HUDEP-2 (cell line): ENCODE measurements at regions not wholly inside any gene's neighbourhood (a gene's known extent, or its start where the extent isn't known, plus 50 kb on each side); places are given as distances from the start of the nearest gene placed in this dataset.
"Not testable (repeated sequence)": the region's sequence is repeated elsewhere in the genome, so short reads cannot be mapped to it uniquely, and the experiment has no call there.

ENCODE experiments used
- DNase-seq, 76 experiments: peaks; one replicate each; lab custom pipeline; 2025; ENCODE audit not compliant: unreplicated experiment in 76 of 76; lab: John Stamatoyannopoulos, UW

- no peak for DNase-seq
Observed at GRCh38 chr18:57956491-57956890, 87.5 kb upstream of the NEDD4L start.

GRCh38 chr18:57954935-57955334, 89.1 kb upstream of the NEDD4L start:
- no peak for DNase-seq

- no peak for DNase-seq
Observed at GRCh38 chr18:57953883-57954282, 90.1 kb upstream of the NEDD4L start.

DNA sequence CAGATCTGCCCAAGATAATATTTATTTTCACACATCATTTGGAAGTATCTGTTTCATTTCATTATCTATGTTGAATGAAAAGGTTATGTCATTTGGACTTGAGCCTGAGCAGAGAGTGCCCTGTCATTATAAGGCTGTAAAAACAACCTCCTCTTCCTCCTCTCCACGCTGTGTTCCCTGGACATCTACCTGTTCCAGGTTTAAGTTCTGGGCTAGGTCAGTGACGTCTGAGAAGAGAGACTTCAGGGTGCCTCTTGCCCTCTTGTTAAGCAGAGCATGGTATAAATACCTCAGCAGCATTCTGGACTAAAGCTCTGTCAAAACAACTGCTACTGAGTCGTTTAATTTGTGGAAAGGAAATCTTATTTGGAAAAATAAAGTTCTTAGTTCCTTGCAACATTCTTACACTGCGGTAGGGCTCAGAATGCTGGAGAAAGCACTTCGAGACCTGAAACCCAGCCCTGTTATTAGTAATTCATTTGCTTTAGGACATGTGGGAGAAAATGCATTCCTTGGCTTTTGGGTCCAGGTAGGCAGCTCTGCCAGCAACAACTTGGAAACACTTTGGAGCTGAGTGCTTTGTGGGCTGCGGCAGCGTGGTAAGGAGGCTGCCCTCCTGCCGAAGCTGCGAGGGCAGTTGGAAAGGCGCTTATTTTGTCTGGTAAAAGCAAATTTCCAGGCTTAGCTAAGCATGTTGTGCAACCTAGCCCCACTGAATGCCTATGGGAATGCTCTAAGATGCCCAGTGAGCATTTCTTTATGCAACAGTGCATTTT, 91.8 kb upstream of the NEDD4L start:
- DNase-seq = no peak

GRCh38 chr18:57951117-57951796, 92.8 kb upstream of the NEDD4L start:
- DNase-seq = no peak

DNA sequence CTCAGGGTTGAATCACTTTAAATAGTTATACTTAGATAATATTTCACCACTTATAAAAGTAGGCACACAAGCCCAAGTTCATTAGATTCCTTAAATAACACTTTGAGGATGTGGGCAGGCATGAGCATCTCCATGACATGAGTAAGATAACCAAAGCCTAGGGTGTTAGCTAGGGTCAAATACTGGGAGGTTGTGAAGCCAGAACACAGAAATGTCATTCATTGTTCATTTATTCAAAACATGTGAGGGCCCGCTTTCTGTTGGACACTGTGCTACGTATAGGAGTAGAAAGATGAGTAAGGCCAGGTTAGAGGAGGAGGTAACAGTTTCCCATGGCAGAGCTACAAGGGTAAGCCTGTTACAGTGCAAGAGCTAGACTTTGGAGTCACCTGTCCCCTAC, 93.5 kb upstream of the NEDD4L start:
- DNase-seq = no peak

DNA sequence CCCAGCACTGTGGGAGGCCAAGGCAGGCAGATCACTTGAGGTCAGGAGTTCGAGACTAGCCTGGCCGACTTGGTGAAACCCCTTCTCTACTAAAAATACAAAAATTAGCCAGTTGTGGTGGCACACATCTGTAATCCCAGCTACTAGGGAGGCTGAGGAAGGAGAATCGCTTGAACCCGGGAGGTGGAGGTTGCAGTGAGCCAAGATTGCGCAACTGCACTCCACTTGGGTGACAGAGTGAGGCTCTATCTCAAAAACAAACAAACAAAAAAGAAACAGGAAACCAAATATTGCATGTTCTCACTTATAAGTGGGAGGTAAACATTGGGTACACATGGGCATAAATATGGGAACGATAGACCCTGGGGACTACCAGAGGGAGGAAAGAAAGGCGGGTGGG, 94.7 kb upstream of the NEDD4L start:
- DNase-seq = not testable (repeated sequence)

- DNase-seq = no peak
Observed at GRCh38 chr18:57947117-57947516, 96.9 kb upstream of the NEDD4L start.

GRCh38 chr18:57943723-57944122, 100.3 kb upstream of the NEDD4L start:
- DNase-seq = no peak

- DNase-seq = no peak
Observed at GRCh38 chr18:57942493-57942892, 101.5 kb upstream of the NEDD4L start.

GRCh38 chr18:57941841-57942489, 102.1 kb upstream of the NEDD4L start:
- DNase-seq = no peak

DNA sequence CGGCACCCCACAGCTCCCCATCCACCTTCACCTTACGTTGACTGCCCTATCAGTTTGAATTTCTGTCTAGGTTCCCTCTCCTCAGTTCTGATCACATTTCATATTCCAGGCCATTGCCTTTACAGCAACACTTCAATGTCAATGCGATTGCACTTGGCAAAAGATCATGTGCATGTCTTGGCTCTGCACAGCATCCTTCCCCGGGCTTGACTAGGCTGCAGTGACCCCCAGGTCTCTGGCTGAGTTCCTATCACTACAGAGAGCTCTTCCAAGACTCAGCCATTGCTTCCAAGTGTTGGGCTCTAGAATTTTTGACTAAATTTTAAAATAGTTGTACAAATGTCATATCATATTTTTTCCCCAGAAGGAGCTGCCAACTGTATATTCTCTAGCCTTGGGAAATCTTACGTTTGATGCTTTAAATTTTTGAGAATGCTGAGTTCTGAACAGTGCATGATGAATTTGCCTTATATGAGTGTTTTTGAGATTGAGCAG, 103.8 kb upstream of the NEDD4L start:
- DNase-seq = no peak

DNA sequence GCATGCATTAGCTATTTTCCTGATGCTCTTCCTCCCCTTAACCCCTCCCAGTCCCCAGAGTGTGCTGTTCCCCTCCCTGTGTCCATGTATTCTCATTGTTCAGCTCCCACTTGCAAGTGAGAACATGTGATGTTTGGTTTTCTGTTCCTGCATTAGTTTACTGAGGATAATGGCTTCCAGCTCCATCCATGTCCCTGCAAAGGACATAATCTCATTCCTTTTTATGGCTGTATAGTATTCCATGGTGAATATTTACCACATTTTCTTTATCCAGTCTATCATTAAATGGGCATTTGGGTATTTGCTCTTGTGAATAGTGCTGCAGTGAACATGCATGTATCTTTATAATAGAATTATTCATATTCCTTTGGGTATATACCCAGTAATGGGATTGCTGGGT, 109.7 kb upstream of the NEDD4L start:
- not testable (repeated sequence) for DNase-seq

GRCh38 chr18:57931038-57931437, 113.0 kb upstream of the NEDD4L start:
- DNase-seq = no peak

DNA sequence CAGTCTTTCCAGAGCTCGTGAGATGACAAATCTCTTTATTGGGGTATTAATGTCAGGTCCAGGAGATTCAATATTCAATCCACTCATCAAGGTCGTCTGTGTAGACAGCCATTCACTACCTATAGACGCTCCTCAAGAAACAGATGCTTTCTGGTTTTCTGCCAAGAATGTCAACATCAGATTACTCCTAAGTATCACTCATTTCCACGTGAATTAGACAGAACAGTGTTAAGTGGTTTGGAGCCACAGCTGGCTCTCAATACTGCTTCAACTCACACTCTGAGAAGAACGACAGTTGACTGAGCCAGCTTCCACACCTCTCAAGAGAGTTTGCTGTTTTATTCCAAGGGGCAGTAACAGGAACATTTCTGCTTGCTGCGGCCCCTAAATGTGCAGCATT, 113.5 kb upstream of the NEDD4L start:
- DNase-seq = peak in 2 of 76 experiments; percentile 2 to 16

GRCh38 chr18:57929922-57930321, 114.1 kb upstream of the NEDD4L start:
- no peak for DNase-seq

GRCh38 chr18:57928466-57928865, 115.6 kb upstream of the NEDD4L start:
- DNase-seq = no peak

DNA sequence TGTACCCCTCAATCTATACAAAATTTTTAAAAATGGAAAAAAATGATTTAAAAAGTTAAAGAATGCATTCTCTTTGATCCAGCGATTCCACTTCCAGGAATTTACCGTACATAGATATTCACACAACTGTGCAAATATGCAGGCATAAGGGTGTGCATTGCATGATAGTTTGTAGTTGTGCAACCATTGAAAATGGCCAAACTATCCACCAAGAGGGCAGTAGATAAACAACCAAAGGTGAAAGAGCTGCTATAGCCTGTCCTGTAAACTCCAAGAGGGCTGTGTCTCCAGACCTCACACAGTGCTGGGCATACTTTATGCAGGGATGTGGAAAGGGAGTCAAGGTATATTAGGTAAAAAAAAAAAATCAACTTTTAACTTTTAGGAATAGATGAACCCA, 116.5 kb upstream of the NEDD4L start:
- DNase-seq = no peak

DNA sequence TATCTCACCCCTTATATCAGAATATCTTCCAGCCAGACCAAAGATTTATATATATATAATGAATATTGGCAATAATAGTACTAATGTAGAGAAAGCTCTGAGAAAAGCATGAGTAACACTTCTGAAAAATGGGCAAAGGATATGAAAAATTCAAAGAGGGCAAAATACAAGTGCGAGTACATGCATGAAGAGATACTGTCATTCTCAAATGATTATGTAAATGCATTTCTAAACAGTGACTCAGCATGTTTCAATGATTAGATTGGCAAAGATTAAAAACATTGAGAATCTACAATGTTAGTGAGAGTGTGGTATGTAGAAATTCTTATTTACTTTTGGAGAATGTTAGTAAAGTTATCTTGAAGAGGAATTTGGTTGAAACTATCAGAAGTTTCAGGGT, 118.3 kb upstream of the NEDD4L start:
- DNase-seq = no peak

DNA sequence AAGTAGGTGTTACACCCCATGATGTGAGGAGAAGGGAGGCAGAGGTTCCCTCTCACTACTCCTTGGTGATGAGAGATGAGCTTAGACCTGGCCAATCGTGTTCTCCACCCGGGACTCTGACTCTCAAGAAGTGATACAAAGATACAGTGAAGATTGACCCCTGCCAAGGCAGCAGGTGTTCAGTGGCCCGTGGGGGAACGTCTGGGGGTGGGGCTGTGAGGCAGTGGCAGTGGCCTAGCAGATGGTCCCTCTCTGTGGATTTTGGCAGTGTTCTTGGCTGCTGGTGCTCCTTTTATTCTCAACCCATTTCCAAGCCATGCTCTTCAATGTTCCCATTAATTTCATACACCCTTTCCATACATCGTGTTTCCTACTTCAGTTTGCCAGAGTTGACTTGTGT, 120.4 kb upstream of the NEDD4L start:
- no peak for DNase-seq

DNA sequence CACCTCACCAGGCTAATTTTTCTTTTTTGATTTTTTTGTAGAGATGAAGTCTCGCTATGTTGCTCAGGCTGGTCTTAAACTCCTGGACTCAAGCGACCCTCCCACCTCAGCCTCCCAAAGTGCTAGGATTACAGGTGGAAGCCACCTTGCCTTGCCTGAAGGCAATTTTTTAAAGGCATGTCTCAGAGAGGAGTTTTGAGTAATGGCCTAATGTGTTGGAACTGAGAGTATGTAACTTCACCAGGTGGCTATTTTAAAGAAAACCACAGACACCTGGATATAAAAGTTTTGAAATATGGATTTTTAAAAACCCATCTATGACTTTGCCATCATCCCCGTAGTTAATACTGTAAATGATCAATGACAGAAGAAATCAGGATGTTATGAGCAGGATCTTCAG, 119.8 kb upstream of the ATP8B1 start:
- no peak for DNase-seq

- peak in 4 of 76 experiments; percentile 3 to 43 (median 14) for DNase-seq
Observed at GRCh38 chr18:57921708-57922107, 118.6 kb upstream of the ATP8B1 start.
